ENCODE measurements at regions not wholly inside any gene's neighbourhood (a gene's known extent, or its start where the extent isn't known, plus 50 kb on each side); places are given as distances from the start of the nearest gene placed in this dataset.

DNA sequence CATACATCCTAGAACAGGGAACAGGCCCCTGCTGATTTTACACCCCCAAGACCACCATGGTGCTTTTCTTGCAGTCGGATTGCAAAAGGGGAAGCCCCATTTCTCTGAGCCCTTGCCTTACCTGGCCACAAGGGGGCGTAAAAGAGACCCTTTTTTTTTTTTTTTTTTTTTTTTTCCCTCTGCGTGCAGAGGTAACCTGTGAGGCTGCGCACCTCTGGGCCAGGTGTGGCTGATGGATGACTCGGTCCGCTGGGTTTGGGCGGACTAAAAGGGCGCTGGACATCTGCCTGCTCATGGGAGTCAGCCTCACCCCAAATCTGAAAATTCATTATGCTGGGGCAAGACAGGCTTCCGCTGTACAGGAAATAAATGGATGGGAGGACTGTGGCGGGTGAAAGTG, 281.0 kb downstream of the CBLN1 start:
- FAIRE-seq (no peak), DNase-seq (ENCODE audit: insufficient read length, low spot score) (no peak)
- TF ChIP-seq, protein P1, sequence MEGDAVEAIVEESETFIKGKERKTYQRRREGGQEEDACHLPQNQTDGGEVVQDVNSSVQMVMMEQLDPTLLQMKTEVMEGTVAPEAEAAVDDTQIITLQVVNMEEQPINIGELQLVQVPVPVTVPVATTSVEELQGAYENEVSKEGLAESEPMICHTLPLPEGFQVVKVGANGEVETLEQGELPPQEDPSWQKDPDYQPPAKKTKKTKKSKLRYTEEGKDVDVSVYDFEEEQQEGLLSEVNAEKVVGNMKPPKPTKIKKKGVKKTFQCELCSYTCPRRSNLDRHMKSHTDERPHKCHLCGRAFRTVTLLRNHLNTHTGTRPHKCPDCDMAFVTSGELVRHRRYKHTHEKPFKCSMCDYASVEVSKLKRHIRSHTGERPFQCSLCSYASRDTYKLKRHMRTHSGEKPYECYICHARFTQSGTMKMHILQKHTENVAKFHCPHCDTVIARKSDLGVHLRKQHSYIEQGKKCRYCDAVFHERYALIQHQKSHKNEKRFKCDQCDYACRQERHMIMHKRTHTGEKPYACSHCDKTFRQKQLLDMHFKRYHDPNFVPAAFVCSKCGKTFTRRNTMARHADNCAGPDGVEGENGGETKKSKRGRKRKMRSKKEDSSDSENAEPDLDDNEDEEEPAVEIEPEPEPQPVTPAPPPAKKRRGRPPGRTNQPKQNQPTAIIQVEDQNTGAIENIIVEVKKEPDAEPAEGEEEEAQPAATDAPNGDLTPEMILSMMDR (IDR thresholded peaks at IDR 0.05; ENCODE audit: insufficient read depth, missing control alignments), result peak; percentile 45

DNA sequence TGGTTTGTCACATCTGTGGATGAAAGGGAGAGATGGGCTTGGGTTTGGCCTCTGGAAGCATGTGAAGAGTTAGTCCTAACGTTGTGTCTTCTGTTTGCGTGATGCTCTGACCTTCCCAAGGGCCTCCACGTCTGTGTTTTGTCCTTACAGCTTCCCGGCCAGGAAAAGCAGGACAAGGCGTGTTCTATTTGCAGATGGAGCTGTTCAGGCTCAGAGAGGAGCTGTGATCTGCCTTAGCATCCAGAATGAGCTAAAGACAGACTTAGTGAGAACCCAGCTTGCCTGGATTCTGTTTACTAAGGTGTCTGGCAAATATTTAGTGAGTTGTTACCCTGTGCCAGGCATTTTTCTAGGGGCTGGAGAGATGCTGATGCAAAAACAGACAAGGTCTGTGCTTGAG, 282.1 kb downstream of the CBLN1 start:
- FAIRE-seq, result no peak
- TF ChIP-seq, protein P1 (IDR thresholded peaks at IDR 0.05; ENCODE audit: insufficient read depth, missing control alignments), result no peak
- DNase-seq (ENCODE audit: insufficient read length, low spot score), result no peak

GRCh38 chr16:48999044-48999443, 282.6 kb downstream of the CBLN1 start:
- DNase-seq (ENCODE audit: insufficient read length, low spot score) (no peak), FAIRE-seq (no peak)
- TF ChIP-seq, protein P1 (IDR thresholded peaks at IDR 0.05; ENCODE audit: insufficient read depth, missing control alignments), result no peak

GRCh38 chr16:48997946-48998345, 283.7 kb downstream of the CBLN1 start:
- TF ChIP-seq, protein P1 (IDR thresholded peaks at IDR 0.05; ENCODE audit: insufficient read depth, missing control alignments), result no peak
- FAIRE-seq, result no peak
- DNase-seq (ENCODE audit: insufficient read length, low spot score), result no peak

DNA sequence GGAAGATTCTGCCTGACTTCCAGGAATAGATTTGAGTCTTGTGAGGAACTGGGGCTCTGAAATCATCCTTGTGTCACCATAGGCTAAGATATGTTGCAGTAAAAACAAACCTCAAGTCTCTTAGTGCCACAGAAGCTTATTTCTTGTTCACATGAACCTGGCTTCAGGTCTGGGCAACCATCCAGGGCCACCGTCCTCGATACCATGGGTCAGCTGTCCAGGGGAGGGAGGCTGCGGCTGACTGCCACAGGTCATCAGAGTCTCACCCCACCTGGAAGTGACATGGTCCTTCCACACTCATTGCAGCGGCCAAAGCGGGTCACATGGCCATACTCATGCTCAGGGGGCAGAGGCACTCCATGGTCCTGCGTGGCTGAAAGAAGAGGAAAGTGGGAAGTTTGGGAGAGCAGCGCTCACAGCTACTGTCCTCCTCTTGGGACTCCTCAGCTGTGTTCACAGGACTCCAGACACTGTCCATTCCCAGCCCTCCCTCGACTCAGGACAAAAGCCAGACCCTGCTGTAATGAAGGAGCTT, 284.5 kb downstream of the CBLN1 start:
- no peak for FAIRE-seq
- TF ChIP-seq, protein P1 (IDR thresholded peaks at IDR 0.05; ENCODE audit: insufficient read depth, missing control alignments), result no peak
- no peak for DNase-seq (ENCODE audit: insufficient read length, low spot score)

GRCh38 chr16:48978501-48978900, 303.1 kb downstream of the CBLN1 start:
- TF ChIP-seq, protein P1 (IDR thresholded peaks at IDR 0.05; ENCODE audit: insufficient read depth, missing control alignments), result no peak
- no peak for DNase-seq (ENCODE audit: insufficient read length, low spot score)
- FAIRE-seq, result no peak

- no peak for DNase-seq (ENCODE audit: insufficient read length, low spot score)
- TF ChIP-seq, protein P1 (IDR thresholded peaks at IDR 0.05; ENCODE audit: insufficient read depth, missing control alignments), result no peak
- no peak for FAIRE-seq
Observed at GRCh38 chr16:48972236-48972635, 309.4 kb downstream of the CBLN1 start.
